ENCODE measurements at regions not wholly inside any gene's neighbourhood (a gene's known extent, or its start where the extent isn't known, plus 50 kb on each side); places are given as distances from the start of the nearest gene placed in this dataset.

DNA sequence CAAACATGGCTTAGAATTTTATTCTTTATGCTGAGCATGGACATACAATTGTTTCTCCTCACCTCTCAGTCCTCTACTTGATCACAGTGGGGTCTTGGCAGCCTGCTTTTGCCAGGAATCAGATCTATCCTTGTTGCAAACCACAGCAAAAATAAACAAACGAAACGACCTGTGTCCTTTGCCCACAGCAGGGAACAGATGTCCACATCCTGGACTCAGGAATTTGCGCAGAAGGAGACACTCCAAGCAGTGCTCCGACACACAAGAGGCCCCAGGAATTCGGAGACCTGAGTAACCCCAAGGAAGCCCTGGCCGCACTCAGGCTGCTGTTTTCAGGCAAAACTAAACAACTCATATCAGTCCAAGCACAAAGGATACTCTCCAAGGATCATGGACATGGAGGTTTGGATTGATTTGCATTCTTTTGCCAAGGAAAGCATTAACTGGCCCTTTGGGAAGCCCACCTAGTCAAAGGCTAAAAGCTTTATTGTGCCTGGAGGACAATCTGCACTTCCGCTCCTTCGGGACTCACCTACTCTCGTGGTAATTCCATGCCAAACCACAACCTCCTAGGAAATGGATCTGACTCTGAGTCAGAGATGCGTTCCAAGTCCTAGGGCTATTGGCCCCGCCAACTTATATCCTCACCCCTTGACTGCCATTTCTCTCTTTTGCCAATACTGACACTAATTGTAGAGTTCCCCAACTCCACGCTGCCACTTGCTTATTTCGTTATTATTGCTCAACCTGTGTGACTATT, 271.1 kb upstream of the CDH11 start:
- H3K4me1 Mint-ChIP-seq: peaks cover 8% of the 10 kb centered on the region
- no peak overlapping the region for H3K4me3 Mint-ChIP-seq
- H3K27me3 Mint-ChIP-seq (ENCODE audit: low read depth): no peaks in the 10 kb centered on the region
- H3K9me3 Mint-ChIP-seq: peaks cover 18% of the 10 kb centered on the region
- no peaks in the 10 kb centered on the region for H3K36me3 Mint-ChIP-seq
- H3K27ac Mint-ChIP-seq: no peak overlapping the region
- TF ChIP-seq, protein P1, sequence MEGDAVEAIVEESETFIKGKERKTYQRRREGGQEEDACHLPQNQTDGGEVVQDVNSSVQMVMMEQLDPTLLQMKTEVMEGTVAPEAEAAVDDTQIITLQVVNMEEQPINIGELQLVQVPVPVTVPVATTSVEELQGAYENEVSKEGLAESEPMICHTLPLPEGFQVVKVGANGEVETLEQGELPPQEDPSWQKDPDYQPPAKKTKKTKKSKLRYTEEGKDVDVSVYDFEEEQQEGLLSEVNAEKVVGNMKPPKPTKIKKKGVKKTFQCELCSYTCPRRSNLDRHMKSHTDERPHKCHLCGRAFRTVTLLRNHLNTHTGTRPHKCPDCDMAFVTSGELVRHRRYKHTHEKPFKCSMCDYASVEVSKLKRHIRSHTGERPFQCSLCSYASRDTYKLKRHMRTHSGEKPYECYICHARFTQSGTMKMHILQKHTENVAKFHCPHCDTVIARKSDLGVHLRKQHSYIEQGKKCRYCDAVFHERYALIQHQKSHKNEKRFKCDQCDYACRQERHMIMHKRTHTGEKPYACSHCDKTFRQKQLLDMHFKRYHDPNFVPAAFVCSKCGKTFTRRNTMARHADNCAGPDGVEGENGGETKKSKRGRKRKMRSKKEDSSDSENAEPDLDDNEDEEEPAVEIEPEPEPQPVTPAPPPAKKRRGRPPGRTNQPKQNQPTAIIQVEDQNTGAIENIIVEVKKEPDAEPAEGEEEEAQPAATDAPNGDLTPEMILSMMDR (IDR thresholded peaks at IDR 0.05; ENCODE audit: unreplicated experiment): no peak
- DNase-seq (ENCODE audit: low spot score in 2 of 2, unreplicated experiment in 2 of 2): no peak

DNA sequence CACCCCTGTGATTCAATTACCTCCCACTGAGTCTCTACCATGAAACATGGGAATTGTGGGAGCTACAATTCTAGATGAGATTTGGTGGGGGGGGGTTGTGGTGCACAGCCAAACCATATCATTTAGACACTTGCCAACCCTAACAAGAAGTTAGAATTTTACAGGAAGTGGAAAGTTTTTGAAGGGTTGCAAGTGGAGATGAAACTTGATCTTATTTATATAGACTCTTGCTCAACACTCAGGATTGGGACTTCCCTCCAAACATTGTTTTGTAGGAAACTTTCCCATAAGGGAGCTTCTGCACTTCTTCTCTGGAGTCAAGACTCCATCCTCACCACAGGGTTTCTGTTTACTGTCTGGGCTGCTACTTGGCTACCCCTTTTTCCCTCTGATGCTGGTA, 266.7 kb upstream of the CDH11 start:
- no peak overlapping the region for H3K4me3 Mint-ChIP-seq
- no peaks in the 10 kb centered on the region for H3K27me3 Mint-ChIP-seq (ENCODE audit: low read depth)
- no peak for DNase-seq (ENCODE audit: low spot score in 2 of 2, unreplicated experiment in 2 of 2)
- no peak overlapping the region for H3K27ac Mint-ChIP-seq
- no peaks in the 10 kb centered on the region for H3K4me1 Mint-ChIP-seq
- TF ChIP-seq, protein P1 (IDR thresholded peaks at IDR 0.05; ENCODE audit: unreplicated experiment): no peak
- H3K9me3 Mint-ChIP-seq: peaks cover 22% of the 10 kb centered on the region
- H3K36me3 Mint-ChIP-seq: no peaks in the 10 kb centered on the region

DNA sequence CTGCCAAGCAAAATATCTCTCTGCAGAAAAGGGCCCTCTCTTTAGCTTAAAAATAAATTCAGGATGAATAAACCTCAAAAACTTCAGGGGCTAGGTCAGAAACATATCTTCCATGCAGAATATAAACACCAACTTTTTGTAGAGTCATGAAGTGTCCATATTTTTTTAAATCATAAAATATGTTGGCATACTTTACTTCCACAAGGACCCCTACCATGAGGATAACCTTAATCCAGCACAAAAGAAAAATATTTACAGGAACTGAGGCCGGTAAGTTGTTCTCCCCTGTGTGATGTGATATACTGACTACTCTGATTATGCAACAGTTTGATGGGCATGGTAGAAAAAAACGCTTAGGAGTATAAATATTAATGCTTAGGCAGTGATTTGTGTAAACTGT, 264.8 kb upstream of the CDH11 start:
- no peaks in the 10 kb centered on the region for H3K4me1 Mint-ChIP-seq
- no peak overlapping the region for H3K27ac Mint-ChIP-seq
- DNase-seq (ENCODE audit: low spot score in 2 of 2, unreplicated experiment in 2 of 2): no peak

DNA sequence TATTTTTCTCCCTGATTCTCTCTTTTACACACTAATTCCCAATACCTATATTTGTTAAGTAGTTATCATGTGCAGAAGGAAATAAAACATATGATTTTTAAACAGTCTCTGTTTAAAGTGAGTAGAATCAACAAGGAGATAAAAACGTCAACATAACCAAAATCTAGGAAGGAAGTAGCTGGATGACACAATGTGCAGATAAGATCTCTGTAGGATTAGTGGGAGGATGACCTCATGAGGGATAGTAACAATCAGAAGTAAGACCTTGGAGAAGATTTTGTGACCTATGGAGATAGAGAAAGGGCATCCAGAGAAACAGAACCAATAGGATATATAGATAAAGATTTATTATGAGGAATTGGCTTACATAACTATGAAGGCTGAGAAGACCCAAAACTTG, 262.6 kb upstream of the CDH11 start:
- no peak for DNase-seq (ENCODE audit: low spot score in 2 of 2, unreplicated experiment in 2 of 2)
- TF ChIP-seq, protein P1 (IDR thresholded peaks at IDR 0.05; ENCODE audit: unreplicated experiment): no peak
- Mint-ChIP-seq H3K9me3 (peaks cover 21% of the 10 kb centered on the region), H3K27ac (no peak overlapping the region), H3K4me1 (no peaks in the 10 kb centered on the region), H3K27me3 (ENCODE audit: low read depth) (no peaks in the 10 kb centered on the region), H3K36me3 (no peaks in the 10 kb centered on the region), H3K4me3 (no peak overlapping the region)

More for the DNA sequence above, 264.8 kb upstream of the CDH11 start:
- H3K9me3 Mint-ChIP-seq: peaks cover 22% of the 10 kb centered on the region
- no peaks in the 10 kb centered on the region for H3K27me3 Mint-ChIP-seq (ENCODE audit: low read depth)
- H3K36me3 Mint-ChIP-seq: no peaks in the 10 kb centered on the region
- TF ChIP-seq, protein P1 (IDR thresholded peaks at IDR 0.05; ENCODE audit: unreplicated experiment): no peak
- H3K4me3 Mint-ChIP-seq: no peak overlapping the region

DNA sequence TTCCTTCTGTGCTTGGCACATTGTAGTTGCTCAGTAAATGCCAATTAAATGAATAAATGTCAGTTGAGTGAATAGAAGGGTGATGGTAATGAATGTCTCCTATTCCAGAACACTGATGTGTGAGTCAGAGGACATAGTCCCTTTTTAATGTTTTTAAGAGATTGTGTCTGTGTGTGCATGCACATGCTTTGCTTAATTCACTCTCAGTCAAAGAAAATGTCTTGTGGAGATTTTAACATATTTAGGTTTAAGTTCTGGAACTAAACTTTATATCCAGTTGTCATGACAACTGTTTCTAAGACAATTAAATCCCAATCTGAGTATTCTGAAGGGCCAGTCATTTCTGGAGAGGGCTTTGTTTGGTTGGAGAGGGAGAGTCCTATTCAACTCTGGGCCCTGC, 255.3 kb upstream of the CDH11 start:
- Mint-ChIP-seq H3K27me3 (ENCODE audit: low read depth) (no peaks in the 10 kb centered on the region), H3K4me1 (peaks cover 11% of the 10 kb centered on the region), H3K27ac (no peak overlapping the region), H3K4me3 (no peak overlapping the region), H3K9me3 (no peaks in the 10 kb centered on the region), H3K36me3 (no peaks in the 10 kb centered on the region)
- TF ChIP-seq, protein P1 (IDR thresholded peaks at IDR 0.05; ENCODE audit: unreplicated experiment): no peak
- no peak for DNase-seq (ENCODE audit: low spot score in 2 of 2, unreplicated experiment in 2 of 2)

Data from mesothelial cell of epicardium (in vitro differentiated cells).